Osteocyte (in vitro differentiated cells): ENCODE measurements at regions not wholly inside any gene's neighbourhood (a gene's known extent, or its start where the extent isn't known, plus 50 kb on each side); places are given as distances from the start of the nearest gene placed in this dataset.

Source experiments
- DNase-seq: peaks from one replicate; pipeline ENCODE4 v3.0.0; 2021; ENCODE audit warnings: mixed read lengths; ENCODE audit not compliant: unreplicated experiment; ENCODE audit errors: extremely low spot score
- H3K27ac Mint-ChIP-seq: one replicate; pipeline ENCODE4 v1.8.0; 2021; ENCODE audit warnings: mild to moderate bottlenecking, mixed read lengths; ENCODE audit not compliant: unreplicated experiment
- H3K27me3 Mint-ChIP-seq: one replicate; pipeline ENCODE4 v1.8.0; 2021; ENCODE audit warnings: mixed read lengths; ENCODE audit not compliant: unreplicated experiment
- H3K36me3 Mint-ChIP-seq: one replicate; pipeline ENCODE4 v1.8.0; 2021; ENCODE audit warnings: mixed read lengths; ENCODE audit not compliant: unreplicated experiment
- H3K4me1 Mint-ChIP-seq: one replicate; pipeline ENCODE4 v1.8.0; 2021; ENCODE audit warnings: mixed read lengths; ENCODE audit not compliant: unreplicated experiment
- H3K4me3 Mint-ChIP-seq: one replicate; pipeline ENCODE4 v1.8.0; 2021; ENCODE audit warnings: mild to moderate bottlenecking, moderate library complexity, mixed read lengths; ENCODE audit not compliant: unreplicated experiment
- H3K9me3 Mint-ChIP-seq: one replicate; pipeline ENCODE4 v1.8.0; 2021; ENCODE audit warnings: mixed read lengths; ENCODE audit not compliant: unreplicated experiment
- CTCF ChIP-seq: fragments of 200-600 bp; sonication (generic); IDR thresholded peaks from 2 replicates; pipeline ENCODE4 v1.5.0; 2021; ENCODE audit warnings: antibody characterized with exemption, mild to moderate bottlenecking, moderate library complexity

- no peaks in the 10 kb centered on the region for H3K36me3 Mint-ChIP-seq
- no peak overlapping the region for H3K4me3 Mint-ChIP-seq
- peaks cover 6% of the 10 kb centered on the region for H3K4me1 Mint-ChIP-seq
- no peak for TF ChIP-seq CTCF
- no peaks in the 10 kb centered on the region for H3K27me3 Mint-ChIP-seq
- DNase-seq: no peak
- H3K9me3 Mint-ChIP-seq: peaks cover 9% of the 10 kb centered on the region
- no peak overlapping the region for H3K27ac Mint-ChIP-seq
Measured at GRCh38 chr7:81195033-81195432, 276.2 kb upstream of the SEMA3C start.

GRCh38 chr7:81190997-81191768 is 272.3 kb upstream of the SEMA3C start:
- H3K27me3 Mint-ChIP-seq: no peaks in the 10 kb centered on the region
- H3K27ac Mint-ChIP-seq: no peak overlapping the region
- TF ChIP-seq CTCF: no peak
- H3K4me1 Mint-ChIP-seq: peaks cover 10% of the 10 kb centered on the region
- no peak overlapping the region for H3K4me3 Mint-ChIP-seq
- H3K36me3 Mint-ChIP-seq: no peaks in the 10 kb centered on the region
- DNase-seq: no peak
- H3K9me3 Mint-ChIP-seq: peaks cover 9% of the 10 kb centered on the region

GRCh38 chr7:81187753-81188152 is 268.9 kb upstream of the SEMA3C start:
- TF ChIP-seq CTCF: no peak
- Mint-ChIP-seq H3K36me3 (no peaks in the 10 kb centered on the region), H3K4me3 (no peak overlapping the region), H3K4me1 (peaks cover 10% of the 10 kb centered on the region), H3K27ac (no peak overlapping the region), H3K27me3 (no peaks in the 10 kb centered on the region), H3K9me3 (no peaks in the 10 kb centered on the region)
- DNase-seq: no peak

GRCh38 chr7:81186691-81187090 is 267.8 kb upstream of the SEMA3C start:
- Mint-ChIP-seq H3K36me3 (no peaks in the 10 kb centered on the region), H3K4me1 (peaks cover 10% of the 10 kb centered on the region), H3K4me3 (no peak overlapping the region), H3K27ac (no peak overlapping the region), H3K9me3 (no peaks in the 10 kb centered on the region), H3K27me3 (no peaks in the 10 kb centered on the region)
- no peak for TF ChIP-seq CTCF
- no peak for DNase-seq

GRCh38 chr7:81185072-81185471 is 266.2 kb upstream of the SEMA3C start:
- no peak overlapping the region for H3K4me3 Mint-ChIP-seq
- no peaks in the 10 kb centered on the region for H3K9me3 Mint-ChIP-seq
- no peaks in the 10 kb centered on the region for H3K36me3 Mint-ChIP-seq
- no peak for DNase-seq
- no peak overlapping the region for H3K27ac Mint-ChIP-seq
- TF ChIP-seq CTCF: no peak
- H3K4me1 Mint-ChIP-seq: peaks cover 4% of the 10 kb centered on the region
- H3K27me3 Mint-ChIP-seq: no peaks in the 10 kb centered on the region
